ENCODE measurements at regions not wholly inside any gene's neighbourhood (a gene's known extent, or its start where the extent isn't known, plus 50 kb on each side); places are given as distances from the start of the nearest gene placed in this dataset.

DNA sequence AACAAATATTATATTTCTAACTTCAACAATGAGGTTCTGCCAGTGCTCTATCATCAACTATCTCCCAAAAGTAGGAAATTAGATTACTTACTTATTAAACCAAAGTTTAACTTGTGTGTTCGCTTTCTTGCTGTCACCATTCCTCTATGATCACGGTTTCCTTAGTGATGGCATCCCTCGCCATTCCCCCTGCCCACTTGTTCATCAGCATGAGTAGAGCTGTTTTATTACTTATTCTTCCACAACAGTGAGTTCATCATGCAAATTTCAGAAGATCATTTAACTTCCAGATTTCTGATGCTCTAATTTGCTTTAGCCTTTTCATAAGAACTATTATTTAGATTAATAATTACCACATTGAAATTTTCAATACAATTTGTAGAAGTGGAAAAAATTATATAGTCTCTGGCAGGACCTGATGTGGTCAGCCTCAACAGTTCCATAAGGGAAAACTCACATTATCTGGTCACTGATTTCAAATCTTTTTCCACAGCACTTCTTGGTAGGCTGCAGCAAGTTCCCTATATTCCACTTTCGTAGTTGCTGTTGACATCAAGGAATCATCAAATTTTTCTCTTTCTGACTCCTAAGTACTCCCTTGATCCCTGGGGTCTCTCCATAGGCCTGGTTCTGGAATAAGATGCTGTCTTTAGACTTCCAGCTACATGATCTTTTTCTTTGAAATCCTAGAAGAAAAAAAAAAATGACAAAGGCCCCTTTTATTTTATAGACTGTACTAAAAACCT is 174.6 kb downstream of the RASSF9 start:
- H3K9ac ChIP-seq (ENCODE audit: extremely low read depth, low read length, poor library complexity, severe bottlenecking), result no peak overlapping the region
- TF ChIP-seq, protein P1, sequence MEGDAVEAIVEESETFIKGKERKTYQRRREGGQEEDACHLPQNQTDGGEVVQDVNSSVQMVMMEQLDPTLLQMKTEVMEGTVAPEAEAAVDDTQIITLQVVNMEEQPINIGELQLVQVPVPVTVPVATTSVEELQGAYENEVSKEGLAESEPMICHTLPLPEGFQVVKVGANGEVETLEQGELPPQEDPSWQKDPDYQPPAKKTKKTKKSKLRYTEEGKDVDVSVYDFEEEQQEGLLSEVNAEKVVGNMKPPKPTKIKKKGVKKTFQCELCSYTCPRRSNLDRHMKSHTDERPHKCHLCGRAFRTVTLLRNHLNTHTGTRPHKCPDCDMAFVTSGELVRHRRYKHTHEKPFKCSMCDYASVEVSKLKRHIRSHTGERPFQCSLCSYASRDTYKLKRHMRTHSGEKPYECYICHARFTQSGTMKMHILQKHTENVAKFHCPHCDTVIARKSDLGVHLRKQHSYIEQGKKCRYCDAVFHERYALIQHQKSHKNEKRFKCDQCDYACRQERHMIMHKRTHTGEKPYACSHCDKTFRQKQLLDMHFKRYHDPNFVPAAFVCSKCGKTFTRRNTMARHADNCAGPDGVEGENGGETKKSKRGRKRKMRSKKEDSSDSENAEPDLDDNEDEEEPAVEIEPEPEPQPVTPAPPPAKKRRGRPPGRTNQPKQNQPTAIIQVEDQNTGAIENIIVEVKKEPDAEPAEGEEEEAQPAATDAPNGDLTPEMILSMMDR (conservative IDR thresholded peaks at IDR 0.05), result no peak
- H3K36me3 Mint-ChIP-seq (ENCODE audit: low read depth), result peaks cover 10% of the 10 kb centered on the region
- H3K4me3 ChIP-seq (ENCODE audit: low read length), result no peak overlapping the region
- H3K27me3 Mint-ChIP-seq (ENCODE audit: insufficient read depth), result no peaks in the 10 kb centered on the region
- no peaks in the 10 kb centered on the region for H3K9me3 ChIP-seq (ENCODE audit: control insufficient read depth, low read length)
- no peak overlapping the region for H3K27ac ChIP-seq (ENCODE audit: low read depth, low read length)
- no peak overlapping the region for H3K27ac Mint-ChIP-seq
- WGBS, 2 experiments (ENCODE audit: insufficient coverage in 1 of 2, insufficient read length in 1 of 2), result 91 to 93% methylated on average over 4 of the region's 4 CpGs
- H3K27me3 ChIP-seq (ENCODE audit: control insufficient read depth, insufficient read depth, low read length, poor library complexity, severe bottlenecking), result no peaks in the 10 kb centered on the region
- no peaks in the 10 kb centered on the region for H3K4me1 ChIP-seq (ENCODE audit: control insufficient read depth, insufficient read depth, low read length)
- no peak overlapping the region for H3K4me3 Mint-ChIP-seq
- DNase-seq, result no peak
- H3K4me1 Mint-ChIP-seq, result no peaks in the 10 kb centered on the region
- no peaks in the 10 kb centered on the region for H3K36me3 ChIP-seq (ENCODE audit: control insufficient read depth, insufficient read depth, low read length)
- H3K9me3 Mint-ChIP-seq, result peaks cover 28% of the 10 kb centered on the region

- H3K27ac Mint-ChIP-seq, result no peak overlapping the region
- H3K27me3 Mint-ChIP-seq (ENCODE audit: insufficient read depth), result no peaks in the 10 kb centered on the region
- peaks cover 28% of the 10 kb centered on the region for H3K9me3 Mint-ChIP-seq
- H3K9me3 ChIP-seq (ENCODE audit: control insufficient read depth, low read length), result no peaks in the 10 kb centered on the region
- no peak overlapping the region for H3K4me3 Mint-ChIP-seq
- no peak overlapping the region for H3K9ac ChIP-seq (ENCODE audit: extremely low read depth, low read length, poor library complexity, severe bottlenecking)
- H3K4me1 Mint-ChIP-seq, result no peaks in the 10 kb centered on the region
- no peak overlapping the region for H3K4me3 ChIP-seq (ENCODE audit: low read length)
- no peak for DNase-seq
- no peaks in the 10 kb centered on the region for H3K4me1 ChIP-seq (ENCODE audit: control insufficient read depth, insufficient read depth, low read length)
- peaks cover 10% of the 10 kb centered on the region for H3K36me3 Mint-ChIP-seq (ENCODE audit: low read depth)
- H3K36me3 ChIP-seq (ENCODE audit: control insufficient read depth, insufficient read depth, low read length), result no peaks in the 10 kb centered on the region
- H3K27me3 ChIP-seq (ENCODE audit: control insufficient read depth, insufficient read depth, low read length, poor library complexity, severe bottlenecking), result no peaks in the 10 kb centered on the region
- H3K27ac ChIP-seq (ENCODE audit: low read depth, low read length), result no peak overlapping the region
- TF ChIP-seq, protein P1 (conservative IDR thresholded peaks at IDR 0.05), result no peak
Observed at GRCh38 chr12:85662207-85662602, 174.0 kb downstream of the RASSF9 start.

DNA sequence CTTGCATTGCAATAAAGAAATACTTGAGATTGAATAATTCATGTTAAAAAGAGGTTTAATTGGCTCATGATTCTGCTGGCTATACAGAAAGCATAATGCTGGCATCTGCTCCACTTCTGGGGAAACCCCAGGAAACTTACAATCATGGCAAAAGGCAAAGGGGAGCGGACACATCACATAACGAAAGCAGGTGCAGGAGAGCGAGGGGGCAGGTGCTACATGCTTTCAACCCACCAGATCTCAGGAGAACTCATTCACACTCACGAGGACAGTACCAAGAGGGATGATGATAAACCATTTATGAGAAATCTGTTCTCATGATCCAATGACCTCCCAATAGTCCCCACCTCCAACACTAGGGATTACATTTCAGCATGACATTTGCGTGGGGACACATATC is 172.6 kb downstream of the RASSF9 start:
- Histone ChIP-seq H3K4me3 (ENCODE audit: low read length) (no peak overlapping the region), H3K36me3 (ENCODE audit: control insufficient read depth, insufficient read depth, low read length) (no peaks in the 10 kb centered on the region), H3K9ac (ENCODE audit: extremely low read depth, low read length, poor library complexity, severe bottlenecking) (no peak overlapping the region), H3K27me3 (ENCODE audit: control insufficient read depth, insufficient read depth, low read length, poor library complexity, severe bottlenecking) (no peaks in the 10 kb centered on the region), H3K9me3 (ENCODE audit: control insufficient read depth, low read length) (no peaks in the 10 kb centered on the region), H3K4me1 (ENCODE audit: control insufficient read depth, insufficient read depth, low read length) (no peaks in the 10 kb centered on the region), H3K27ac (ENCODE audit: low read depth, low read length) (no peak overlapping the region)
- TF ChIP-seq, protein P1 (conservative IDR thresholded peaks at IDR 0.05), result no peak
- Mint-ChIP-seq H3K36me3 (ENCODE audit: low read depth) (peaks cover 4% of the 10 kb centered on the region), H3K9me3 (peaks cover 19% of the 10 kb centered on the region), H3K4me3 (no peak overlapping the region), H3K27ac (no peak overlapping the region), H3K4me1 (no peaks in the 10 kb centered on the region), H3K27me3 (ENCODE audit: insufficient read depth) (no peaks in the 10 kb centered on the region)
- 82 to 86% methylated on average over 4 to 5 of the region's 5 CpGs for WGBS, 2 experiments (ENCODE audit: insufficient coverage in 1 of 2, insufficient read length in 1 of 2)
- DNase-seq, result no peak

Data from endodermal cell (in vitro differentiated cells).